GM19467 (cell line): ENCODE measurements at regions not wholly inside any gene's neighbourhood (a gene's known extent, or its start where the extent isn't known, plus 50 kb on each side); places are given as distances from the start of the nearest gene placed in this dataset.

Experiments used
- ATAC-seq: cut with Tn5 transposase; IDR thresholded peaks from one replicate; pipeline ENCODE4 v1.9.1; 2021; ENCODE audit warnings: mild to moderate bottlenecking, moderate library complexity; ENCODE audit not compliant: unreplicated experiment

DNA sequence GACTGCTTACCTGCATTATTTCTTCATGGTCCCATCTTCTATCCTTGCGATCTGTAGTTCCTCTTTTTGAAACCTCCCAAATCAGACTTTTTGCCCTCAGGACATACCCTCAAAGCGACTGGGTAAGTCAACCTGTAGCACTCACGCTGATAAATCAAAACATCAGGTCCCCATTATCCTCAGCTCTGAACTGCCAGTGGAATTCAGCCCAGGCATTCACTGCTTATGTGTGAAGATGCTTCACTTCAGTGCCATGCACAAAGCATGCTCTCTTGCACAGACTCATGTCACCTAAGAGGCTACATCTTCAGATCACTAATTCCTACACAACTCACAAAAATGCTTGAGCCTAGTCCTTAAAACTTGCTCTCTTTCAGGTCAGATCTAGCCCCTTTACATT is 283.6 kb upstream of the KLF6 start:
- no peak for ATAC-seq

DNA sequence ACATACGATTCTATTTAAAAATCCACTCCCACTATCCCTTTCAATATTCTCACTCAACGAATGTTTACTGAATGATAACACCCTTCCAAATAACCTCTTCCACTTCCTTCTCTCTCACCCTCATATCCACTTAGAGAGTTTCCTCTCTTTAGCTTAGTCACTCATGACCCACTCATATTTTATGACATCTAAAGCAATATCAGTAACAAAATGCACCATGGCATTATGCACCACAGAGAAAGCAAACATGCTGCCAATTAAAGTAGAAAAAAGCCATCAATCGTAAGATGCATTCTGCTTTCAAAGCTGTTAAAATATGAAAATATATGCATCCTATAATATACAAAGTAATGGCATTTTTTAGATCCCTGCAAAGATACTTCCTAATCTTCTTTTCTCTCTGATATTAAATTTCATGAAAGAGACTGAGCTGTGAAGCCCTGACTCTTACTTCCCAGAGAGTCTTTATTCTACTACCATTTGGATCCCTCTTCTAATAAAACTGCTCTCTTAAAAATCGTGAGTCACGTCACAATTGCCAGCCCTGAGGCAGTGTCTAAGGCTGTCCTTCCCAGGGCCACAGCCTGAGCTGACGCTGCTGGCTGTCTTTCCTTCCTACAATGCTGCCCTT is 283.0 kb upstream of the KLF6 start:
- ATAC-seq: no peak

DNA sequence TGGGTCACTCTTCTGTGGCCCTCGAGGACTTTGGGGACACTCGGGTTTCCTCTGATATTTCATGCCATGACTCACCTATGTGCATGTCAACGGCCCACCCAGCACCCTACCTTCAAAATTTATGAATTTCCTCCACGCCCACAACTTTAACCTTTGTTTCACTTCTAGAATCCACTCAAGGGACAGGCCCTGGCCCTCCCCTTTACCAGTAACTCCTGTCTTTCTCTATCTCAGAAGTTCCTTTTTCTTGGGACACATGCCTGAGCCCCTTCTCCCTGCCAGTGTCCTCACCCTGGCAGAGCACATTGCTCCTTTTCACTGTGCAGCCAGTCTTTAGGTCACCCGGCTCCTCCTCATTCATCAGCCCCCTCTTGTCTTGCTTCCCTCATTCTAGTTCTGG is 282.5 kb upstream of the KLF6 start:
- no peak for ATAC-seq

DNA sequence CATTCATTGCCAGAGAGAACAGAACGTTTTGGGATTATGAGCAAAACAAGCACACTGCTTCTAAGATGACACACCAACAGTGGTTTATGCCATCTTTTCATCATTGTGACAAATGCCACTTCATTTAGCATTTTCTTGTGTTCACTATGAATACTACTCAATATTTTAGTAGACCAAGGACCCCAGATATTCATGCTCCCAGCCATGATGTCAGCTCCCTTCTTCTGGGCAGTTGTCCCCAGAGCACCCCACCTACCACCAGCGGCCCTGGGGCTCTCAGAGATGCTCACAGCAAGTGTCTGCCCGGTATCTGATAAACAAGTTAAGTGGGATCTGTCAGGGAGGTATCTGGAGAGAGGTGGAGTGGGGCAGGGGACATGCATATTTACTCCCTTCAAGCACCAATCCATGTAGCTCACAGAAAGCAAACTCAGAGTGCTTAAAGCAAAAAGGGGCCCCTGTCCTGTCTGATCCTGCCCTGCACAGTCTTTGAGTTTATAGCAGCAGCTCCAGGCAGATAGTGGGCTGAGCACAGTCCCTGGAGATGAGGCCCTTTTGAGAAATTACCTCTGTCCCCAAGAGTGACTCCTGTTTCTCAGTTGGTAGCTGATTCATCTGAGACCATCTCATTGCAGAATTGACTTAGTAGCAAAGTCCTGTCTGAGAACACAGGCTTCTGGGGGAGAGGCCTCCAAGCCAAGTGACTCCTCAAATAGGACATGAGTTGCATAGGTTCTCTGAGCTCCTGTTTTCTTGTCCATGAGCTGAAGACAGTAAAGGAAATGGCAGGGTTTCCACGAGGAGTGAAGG is 281.8 kb upstream of the KLF6 start:
- no peak for ATAC-seq

DNA sequence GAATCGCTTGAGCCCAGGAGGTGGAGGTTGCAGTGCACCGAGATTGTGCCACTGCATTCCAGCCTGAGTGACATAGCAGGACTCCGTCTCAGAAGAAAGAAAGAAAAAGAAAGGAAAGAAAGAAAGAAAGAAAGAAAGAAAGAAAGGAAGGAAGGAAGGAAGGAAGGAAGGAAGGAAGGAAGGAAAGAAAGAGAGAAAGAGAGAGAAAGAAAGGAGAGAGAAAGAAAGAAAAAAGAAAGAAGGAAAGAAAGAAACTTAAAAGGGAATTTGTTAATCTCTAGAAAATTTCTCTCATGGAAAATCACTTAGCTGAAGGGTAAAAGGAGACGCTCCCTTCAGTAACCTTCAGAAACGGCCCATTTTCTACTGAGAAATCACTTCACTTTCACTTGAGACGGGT is 279.5 kb upstream of the KLF6 start:
- ATAC-seq: no peak

DNA sequence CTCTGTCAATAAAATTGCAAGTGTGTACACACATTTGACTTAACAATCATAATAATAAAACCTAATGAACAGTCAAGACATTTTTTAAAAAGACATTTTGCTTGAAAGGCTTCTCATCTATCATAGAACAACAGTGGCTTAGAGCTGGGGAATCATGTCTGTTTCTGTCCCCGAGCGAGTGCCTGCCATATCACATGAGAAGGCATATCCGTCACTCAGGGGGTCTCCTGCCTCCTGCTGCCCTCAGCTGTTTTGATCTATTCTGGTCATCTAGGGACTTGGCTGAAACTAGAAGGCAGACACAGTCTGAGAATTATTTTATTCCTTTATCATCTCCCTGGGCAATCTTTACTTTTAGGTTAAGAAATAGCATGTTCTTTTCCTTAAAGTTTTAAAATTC is 278.7 kb upstream of the KLF6 start:
- no peak for ATAC-seq

DNA sequence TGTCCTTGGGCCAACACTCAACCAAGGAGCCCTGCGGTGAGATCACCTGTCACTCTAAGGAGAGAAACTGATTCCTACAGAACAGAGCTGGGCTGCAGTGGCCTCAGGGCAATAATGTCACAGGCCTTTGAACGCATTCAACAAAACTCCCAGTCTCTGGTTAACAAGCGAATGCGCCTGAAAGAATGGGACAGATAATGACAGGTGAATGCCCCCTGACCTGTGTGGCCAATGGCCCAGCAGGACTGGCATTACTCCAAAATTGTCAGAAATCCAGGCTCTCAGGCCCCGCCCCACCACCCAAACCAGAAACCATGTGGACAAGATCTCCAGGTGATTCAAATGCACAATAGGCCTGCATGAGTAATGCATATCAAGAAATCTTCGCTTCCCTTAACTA is 277.7 kb upstream of the KLF6 start:
- no peak for ATAC-seq

DNA sequence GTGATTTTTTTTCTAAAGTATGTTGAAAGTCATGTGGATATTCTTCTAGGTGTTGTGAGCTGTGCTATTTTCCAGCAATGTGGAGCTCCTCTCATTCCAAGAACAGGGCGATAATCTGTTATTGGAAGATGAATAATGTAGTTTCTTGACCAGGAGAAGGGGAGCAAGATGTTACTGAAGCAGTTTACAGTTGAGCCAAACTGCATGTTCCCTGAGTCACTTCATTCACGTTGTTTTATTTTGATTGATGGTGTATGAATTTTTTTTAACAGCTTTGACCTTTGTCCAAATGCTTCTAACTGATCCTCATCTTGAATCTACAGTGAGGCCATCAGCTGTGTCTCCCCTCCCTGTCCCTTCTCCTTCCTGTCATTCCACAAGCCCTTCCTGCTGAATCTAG is 277.1 kb upstream of the KLF6 start:
- no peak for ATAC-seq

DNA sequence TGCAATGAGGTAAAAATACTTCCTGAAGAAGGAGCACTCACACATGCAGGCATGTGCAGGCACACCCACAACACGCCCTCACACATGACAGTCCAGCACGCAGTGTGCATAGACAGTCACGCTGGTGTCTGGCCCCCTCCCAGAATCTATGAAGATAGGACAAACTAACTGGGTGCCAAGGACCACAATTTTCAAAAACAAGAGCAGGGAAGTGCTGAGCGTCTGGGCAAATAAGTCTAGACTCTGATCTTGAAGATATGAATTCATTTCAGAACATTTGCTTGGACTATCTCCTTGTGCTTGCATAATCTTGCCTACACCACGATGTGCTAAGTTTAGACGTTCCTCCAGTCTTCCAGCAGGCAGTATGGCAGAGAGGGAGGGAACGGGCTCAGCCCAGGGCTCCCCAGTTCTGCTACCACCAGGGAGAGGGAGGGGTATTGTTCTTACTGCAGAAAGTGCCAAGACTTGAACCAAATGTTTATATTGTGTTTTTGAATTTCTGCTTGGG is 276.5 kb upstream of the KLF6 start:
- no peak for ATAC-seq

DNA sequence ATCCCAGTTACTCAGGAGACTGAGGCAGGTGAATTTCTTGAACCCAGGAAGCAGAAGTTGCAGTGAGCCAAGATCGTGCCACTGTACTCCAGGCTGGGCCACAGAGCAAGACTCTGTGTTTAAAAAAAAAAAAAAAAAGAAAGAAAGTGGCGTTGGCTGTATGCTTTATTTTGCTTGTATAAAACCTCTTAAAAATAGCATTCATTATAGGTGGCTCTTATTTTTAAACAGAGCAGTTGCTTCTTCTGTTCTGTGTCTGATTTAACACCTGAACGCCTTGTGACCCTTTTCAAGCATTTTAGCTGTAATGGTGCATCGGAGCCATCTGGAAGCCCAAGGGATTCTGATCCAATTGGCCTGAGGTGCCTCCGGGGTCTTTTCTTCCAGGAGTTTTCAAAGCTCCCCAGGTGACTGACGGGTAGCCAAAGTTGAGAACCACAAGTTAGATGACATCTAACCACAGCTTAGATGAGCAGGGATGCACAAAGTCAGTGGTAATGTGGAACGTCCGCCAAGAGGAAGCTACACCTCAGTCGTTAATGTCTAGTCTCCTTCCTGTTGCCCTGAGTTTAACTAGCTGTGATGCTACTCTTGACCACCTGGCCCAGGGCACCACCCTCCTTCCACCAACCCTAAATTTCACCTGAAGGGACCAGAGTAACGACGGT is 274.6 kb upstream of the KLF6 start:
- no peak for ATAC-seq

DNA sequence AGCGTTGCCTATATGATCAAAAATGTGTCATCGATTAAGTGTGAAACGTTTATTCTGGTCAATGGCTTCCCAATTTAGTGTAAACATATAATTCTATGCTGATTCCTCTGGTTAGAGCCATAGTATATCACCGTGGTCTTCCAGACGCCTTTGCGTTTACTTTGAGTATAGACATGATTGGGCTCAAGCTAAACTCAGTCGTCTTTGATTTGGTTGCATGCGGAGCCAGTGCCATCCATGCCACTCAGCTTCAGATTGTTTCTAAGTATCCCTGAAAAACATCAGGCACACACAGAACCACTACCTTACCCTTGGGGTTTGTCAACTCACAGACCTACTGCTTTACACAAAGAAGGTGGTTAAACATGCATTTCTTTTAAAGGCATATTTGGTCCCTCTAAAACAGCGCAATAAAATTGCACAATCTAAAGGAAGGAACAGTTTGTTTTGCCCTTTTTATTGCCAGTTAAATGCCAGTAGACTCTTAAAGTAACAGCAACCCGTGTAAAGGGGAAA is 273.6 kb upstream of the KLF6 start:
- ATAC-seq: no peak

DNA sequence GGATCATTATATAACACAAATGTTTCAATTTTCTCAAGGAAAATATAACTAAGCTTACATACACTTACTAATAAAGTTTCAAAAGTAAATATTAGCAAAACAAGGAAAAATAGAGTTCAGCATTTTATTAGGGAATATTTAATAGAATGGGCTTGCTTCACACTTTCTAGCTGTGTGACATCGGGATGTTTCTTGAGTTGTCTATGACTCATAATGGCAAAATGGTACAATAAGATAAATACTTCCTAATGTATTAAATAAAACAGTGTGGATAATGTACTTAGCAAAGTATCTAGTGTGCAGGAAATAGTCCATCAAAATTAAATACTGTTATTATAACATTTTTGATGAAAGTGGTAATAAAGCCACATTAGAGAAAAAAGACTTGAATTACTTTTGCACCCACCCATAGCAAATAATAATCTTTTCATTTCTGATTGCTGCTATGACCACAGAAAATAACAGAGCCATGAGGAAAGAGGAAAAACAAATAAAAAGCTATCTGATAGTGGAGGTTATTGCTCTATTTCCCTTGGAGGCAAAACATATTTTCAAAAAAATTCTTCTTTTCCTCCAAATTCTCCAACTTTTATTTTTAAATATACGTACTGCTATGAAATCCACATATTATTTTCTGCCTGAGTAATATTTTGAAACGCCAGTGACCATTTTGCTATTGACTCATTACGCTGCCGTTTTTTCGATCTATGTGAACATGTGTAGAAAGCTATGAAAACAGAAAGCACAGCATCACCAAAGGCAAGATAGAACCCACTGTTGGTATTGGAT is 272.9 kb upstream of the KLF6 start:
- ATAC-seq: no peak

DNA sequence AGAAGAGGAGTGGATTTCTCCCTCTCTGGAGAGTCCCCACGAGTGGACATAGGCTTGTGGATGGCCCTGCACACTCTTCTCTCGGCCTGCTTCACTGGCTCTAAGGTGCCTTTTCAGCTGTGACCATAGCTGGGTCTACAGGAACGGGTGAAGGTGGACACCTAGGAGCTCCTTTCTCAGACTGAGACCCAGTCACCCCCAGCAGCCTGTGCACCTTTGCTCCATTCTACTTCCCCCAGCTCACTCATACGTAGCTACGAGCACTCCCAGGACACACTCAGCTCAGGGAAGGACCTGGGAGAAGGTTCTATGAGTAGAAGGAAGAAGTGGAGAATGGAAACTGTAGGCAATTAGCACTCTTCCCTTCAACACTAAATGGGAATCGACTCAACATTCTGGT is 272.0 kb upstream of the KLF6 start:
- no peak for ATAC-seq

DNA sequence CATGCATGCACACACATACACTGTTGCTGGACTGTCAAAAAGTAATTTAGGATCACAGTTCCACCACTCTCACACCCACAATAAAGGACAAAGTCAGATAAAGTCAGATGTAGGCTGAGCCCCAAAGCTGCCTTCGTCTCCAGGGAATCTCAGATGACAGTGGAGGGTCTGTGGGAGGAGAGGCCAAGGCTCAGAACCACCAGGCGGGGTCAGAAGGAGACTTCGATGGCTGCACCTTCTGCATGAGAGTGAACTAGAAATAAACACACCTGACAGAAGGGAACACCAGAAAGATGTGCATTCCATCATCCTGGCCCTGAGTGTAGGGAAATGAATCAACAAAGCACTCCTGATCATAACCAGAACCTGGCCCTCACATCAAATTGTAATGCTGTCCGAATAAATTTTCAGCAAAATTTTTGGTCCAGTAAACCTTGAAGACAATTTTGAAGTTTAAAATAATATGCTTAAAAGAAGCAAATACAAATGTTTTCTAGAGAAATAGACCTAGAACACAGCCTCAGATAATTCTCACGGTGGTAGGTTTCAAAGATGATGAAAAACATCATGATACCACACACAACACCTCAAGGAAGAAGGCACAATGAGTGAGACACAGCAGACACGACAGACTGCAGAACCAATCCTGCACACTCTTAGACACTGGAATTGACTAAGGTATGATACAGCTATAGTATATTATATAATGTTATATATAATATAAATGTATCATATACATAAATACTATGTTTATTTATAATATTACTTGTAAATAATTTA is 269.8 kb upstream of the KLF6 start:
- no peak for ATAC-seq

DNA sequence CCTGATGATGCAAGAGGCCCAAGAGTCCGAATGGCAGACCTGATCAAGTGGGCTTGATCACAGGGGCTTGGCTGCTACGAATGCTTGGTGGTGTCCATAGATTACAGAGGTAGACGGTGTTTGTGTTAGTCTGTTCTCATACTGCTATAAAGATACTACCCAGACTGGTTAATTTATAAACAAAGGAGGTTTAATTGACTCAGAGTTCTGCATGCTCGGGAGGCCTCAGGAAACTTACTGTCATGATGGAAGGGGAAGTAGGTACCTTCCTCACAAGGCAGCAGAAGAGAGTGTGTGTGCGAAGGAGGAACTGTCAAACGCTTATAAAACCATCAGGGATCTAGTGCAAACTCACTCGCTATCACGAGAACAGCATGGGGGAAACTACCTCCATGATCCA is 268.9 kb upstream of the KLF6 start:
- no peak for ATAC-seq

DNA sequence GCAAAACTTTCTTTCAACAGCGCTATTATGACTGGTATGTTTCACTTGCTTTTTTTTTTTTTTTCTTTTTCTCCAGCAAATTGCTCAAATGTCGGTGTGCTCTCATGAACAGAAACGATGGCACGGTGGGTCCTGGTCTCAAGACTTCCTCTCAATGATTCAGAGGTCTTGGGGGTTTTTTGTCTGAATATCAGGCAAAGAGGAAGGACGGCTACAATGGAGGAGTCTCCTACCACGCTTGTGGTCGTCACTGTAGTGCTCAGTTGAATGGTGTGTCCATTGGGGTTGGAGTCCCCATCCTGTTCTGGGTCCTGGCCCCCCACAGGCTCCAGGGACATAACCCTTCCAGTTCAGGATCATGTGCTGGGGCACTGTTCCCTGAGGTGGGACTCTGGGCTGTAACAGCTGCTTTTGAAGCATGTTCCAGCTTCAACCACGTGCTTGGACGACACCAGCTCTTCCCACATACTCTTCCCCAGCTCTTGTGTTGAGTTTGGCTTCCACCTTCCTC is 266.7 kb upstream of the KLF6 start:
- no peak for ATAC-seq

DNA sequence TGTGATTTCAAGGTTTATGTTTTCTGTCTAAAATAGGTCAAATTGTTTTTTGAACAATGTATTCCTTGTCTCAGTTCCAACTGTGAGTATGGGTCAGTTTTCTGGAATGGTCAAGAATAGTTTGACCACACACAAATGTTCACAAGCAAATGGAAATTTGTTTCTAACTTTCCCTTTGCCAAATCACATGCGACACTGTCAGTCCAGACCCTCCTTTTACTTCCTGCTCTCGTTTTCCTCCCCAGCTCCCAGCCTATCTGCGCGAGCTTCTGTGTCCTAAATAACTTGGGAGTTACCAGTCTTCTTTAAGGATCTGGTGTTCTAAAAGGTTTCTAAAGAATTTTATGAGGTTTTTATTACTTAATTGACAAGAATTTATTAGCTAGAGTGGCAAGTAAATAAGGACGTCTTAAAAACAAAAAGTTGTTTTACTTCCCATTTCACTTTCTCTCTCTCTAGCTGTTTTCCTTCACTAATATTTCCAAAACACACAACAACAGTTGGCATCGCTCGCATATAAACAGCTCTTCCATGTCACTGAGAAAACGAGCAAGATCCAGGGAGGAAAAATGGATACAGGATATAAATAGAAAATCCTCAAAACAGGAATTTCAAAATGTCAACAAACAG is 266.1 kb upstream of the KLF6 start:
- ATAC-seq: no peak

DNA sequence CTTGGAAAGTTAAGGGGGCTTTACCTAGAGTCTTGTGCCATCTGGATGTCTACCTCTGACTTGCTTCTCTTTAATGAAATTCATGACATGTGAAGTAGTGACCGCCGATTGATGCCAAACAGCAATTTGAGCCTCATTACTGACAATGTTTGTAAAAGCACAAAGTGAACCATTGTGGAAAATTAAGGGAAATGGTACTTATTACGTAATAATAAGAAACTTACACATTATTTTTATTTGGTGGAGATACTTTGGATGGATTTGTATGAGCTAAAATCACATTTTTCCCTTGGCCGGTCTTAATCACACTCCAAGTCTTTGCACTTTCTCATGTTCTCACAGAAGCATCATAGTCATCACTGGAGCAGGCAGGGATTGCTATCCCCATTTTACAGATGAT is 265.1 kb upstream of the KLF6 start:
- no peak for ATAC-seq

DNA sequence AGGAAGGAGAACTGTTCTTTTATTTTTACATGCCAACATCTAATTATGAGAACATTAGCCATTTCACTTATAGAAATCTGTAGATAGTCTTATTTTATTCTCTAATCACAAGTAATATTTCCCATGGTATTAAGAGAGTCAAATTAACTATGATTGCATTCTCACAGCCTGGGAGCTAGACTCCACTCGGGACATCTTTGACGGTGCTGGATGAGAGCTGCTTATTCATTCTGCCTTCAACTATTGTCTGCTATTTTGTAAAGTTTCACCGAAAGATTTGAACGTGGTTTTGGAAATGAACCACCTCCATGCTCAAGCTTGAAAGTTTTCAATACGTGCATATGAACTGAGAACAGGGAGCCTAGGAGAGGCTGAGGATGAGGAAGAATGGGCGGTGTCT is 264.3 kb upstream of the KLF6 start:
- ATAC-seq: no peak
